ENCODE measurements at regions not wholly inside any gene's neighbourhood (a gene's known extent, or its start where the extent isn't known, plus 50 kb on each side); places are given as distances from the start of the nearest gene placed in this dataset.

DNA sequence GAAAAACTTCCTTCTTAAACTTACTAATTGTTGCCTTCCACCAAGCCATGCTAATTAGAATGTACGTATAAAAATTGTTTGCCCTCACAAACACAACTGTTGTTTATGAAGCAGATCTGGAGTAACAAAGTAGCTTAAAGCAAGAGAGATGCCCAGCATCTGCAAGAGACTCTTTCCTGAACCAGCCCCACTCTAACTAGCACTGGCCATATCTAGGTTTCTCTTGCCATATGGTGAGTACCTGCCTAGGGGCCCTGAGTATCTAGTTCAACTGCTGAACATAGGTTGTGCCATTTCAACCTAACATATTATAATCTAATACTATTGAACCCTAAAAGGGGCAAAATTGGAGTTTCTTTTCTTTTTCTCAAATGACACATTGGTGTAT is 883.4 kb upstream of the B3GALT2 start:
- ChIA-PET POLR2A (no interaction called here), CTCF (no interaction called here)
- intact Hi-C loops (cut with micrococcal nuclease): loop anchor here (10.0 kb wide), 1 partner anchor 655 kb away; no protein-coding TSS in a partner anchor
- BruUV-seq (replicated peaks): no TSS peak
- Histone ChIP-seq H3K4me1 (ENCODE audit: control insufficient read depth, extremely low read depth, insufficient read depth, low read length) (no peaks in the 10 kb centered on the region), H3K4me2 (ENCODE audit: insufficient read depth, low read length) (no peak overlapping the region), H3K27me3 (ENCODE audit: control insufficient read depth in 2 of 2, insufficient read depth in 2 of 2, low read length in 2 of 2) (no peaks in the 10 kb centered on the region), H4K20me1 (replicated peaks; ENCODE audit: control insufficient read depth, extremely low read depth, insufficient read depth, low read length) (no peaks in the 10 kb centered on the region), H3K4me3 (replicated peaks in 1 of 3; ENCODE audit: insufficient read depth in 1 of 3, low read depth in 1 of 3, low read length in 3 of 3) (no peak overlapping the region), H3K27ac (ENCODE audit: insufficient read depth, low read depth, low read length) (no peak overlapping the region), H3K9ac (replicated peaks; ENCODE audit: extremely low read depth, insufficient read depth, low read length) (no peak overlapping the region), H3K36me3 (ENCODE audit: control insufficient read depth in 2 of 2, extremely low read depth in 1 of 2, insufficient read depth in 2 of 2, low read length in 2 of 2) (no peaks in the 10 kb centered on the region), H3K9me3 (replicated peaks; ENCODE audit: control insufficient read depth, insufficient read depth, low read length) (no peaks in the 10 kb centered on the region), H3K79me2 (ENCODE audit: control insufficient read depth, insufficient read depth, low read length) (no peaks in the 10 kb centered on the region), H2AFZ (ENCODE audit: low read depth, low read length) (no peak overlapping the region), H3K9me1 (replicated peaks; ENCODE audit: control insufficient read depth, extremely low read depth, insufficient read depth, low read length) (no peaks in the 10 kb centered on the region)
- DNase-seq (ENCODE audit: low read depth, low spot score) (no peak), FAIRE-seq (no peak)
- dilution Hi-C loops (cut with MboI; ENCODE audit: extremely low pct_ligation_motif_present, low sequenced_read_pairs): no loop called here
- TF ChIP-seq, protein P1, sequence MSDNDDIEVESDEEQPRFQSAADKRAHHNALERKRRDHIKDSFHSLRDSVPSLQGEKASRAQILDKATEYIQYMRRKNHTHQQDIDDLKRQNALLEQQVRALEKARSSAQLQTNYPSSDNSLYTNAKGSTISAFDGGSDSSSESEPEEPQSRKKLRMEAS (IDR thresholded peaks at IDR 0.05; ENCODE audit: insufficient read depth, insufficient read length): no peak
- no peak for TF ChIP-seq POLR2A (IDR thresholded peaks at IDR 0.05; ENCODE audit: low read depth, low read length)
- no peak for TF ChIP-seq FOS (IDR thresholded peaks at IDR 0.05; ENCODE audit: borderline replicate concordance, insufficient read depth, low read length)
- no peak for TF ChIP-seq GATA2 (IDR thresholded peaks at IDR 0.05; ENCODE audit: insufficient read depth, insufficient read length, low read depth, low read length)
- no peak for TF ChIP-seq CTCF (IDR thresholded peaks at IDR 0.05; ENCODE audit: extremely low read depth in 1 of 2, insufficient read depth in 1 of 2, low read depth in 1 of 2, low read length in 2 of 2)
- TF ChIP-seq JUN (IDR thresholded peaks at IDR 0.05; ENCODE audit: borderline replicate concordance, insufficient read depth, insufficient read length, low read depth): no peak
- TF ChIP-seq POLR2AphosphoS5 (IDR thresholded peaks at IDR 0.05; ENCODE audit: insufficient read depth, low read depth, low read length): no peak
- TF ChIP-seq EZH2 (IDR thresholded peaks at IDR 0.05; ENCODE audit: borderline replicate concordance, low read depth, low read length, severe bottlenecking): no peak
- TF ChIP-seq MYC (IDR thresholded peaks at IDR 0.05; ENCODE audit: low read depth, low read length): no peak
